Body of pancreas (tissue), 4 donors: ENCODE measurements at regions not wholly inside any gene's neighbourhood (a gene's known extent, or its start where the extent isn't known, plus 50 kb on each side); places are given as distances from the start of the nearest gene placed in this dataset.

Experiments used
- ATAC-seq: fragments of 150-250 bp; one replicate; pipeline ENCODE4 v1.9.1; 2016
- DNase-seq, 4 donors: peaks; one replicate each; pipeline ENCODE4 v3.0.0-alpha.2; 2019
- H3K27ac ChIP-seq, 4 donors: fragments of 200-600 bp; sonication (generic); 1 replicate in 3 of 4; 2 replicates in 1 of 4; pipeline versions ENCODE4 v1.5.1 to v1.6.1; 2016 to 2019; ENCODE audit warnings: mild to moderate bottlenecking in 1 of 4, mixed read lengths in 1 of 4, moderate library complexity in 1 of 4
- H3K27me3 ChIP-seq, 2 donors: fragments of 200-600 bp; sonication (generic); one replicate each; pipeline ENCODE4 v1.6.0; 2016; ENCODE audit warnings: mild to moderate bottlenecking in 1 of 2
- H3K36me3 ChIP-seq, 2 donors: fragments of 200-600 bp; sonication (generic); replicated peaks in 1 of 2; 2 replicates each; pipeline ENCODE4 v1.5.1; 2016; ENCODE audit warnings: low read depth in 2 of 2; ENCODE audit not compliant: insufficient read depth in 1 of 2
- H3K4me1 ChIP-seq: fragments of 200-600 bp; sonication (generic); one replicate; pipeline ENCODE4 v1.6.0; 2016
- H3K4me3 ChIP-seq, 2 donors: fragments of 200-600 bp; sonication (generic); 1 replicate in 1 of 2; 2 replicates in 1 of 2; pipeline ENCODE4 v1.5.1; 2016 to 2019
- H3K9me3 ChIP-seq, 3 donors: fragments of 200-600 bp; sonication (generic); 1 replicate in 2 of 3; 2 replicates in 1 of 3; pipeline ENCODE4 v1.5.1; 2016
- POLR2A ChIP-seq, 3 donors: fragments of 450-650 bp; IDR thresholded peaks; one replicate each; pipeline ENCODE4 v1.6.1; 2016; ENCODE audit warnings: antibody characterized with exemption in 3 of 3, mild to moderate bottlenecking in 2 of 3
- WGBS, 2 donors: methylation state at CpG; one replicate each; pipeline ENCODE4 v1.1.5; 2017; 5-methylcytosine and 5-hydroxymethylcytosine counted together
- intact Hi-C: fragments of 100-400 bp; cut with DNase I; formaldehyde crosslinking; loops from one replicate; pipeline ENCODE4 v1.15.1; 2023
- TF ChIP-seq, protein P1 (sequence below), 7 experiments: fragments of 450-650 bp in 4 of 7; fragments of 200-600 bp in 3 of 7; sonication (generic) in 3 of 7; IDR thresholded peaks; one replicate each; pipeline ENCODE4 v1.5.1; 2016 to 2019; ENCODE audit warnings: antibody characterized with exemption in 7 of 7

DNA sequence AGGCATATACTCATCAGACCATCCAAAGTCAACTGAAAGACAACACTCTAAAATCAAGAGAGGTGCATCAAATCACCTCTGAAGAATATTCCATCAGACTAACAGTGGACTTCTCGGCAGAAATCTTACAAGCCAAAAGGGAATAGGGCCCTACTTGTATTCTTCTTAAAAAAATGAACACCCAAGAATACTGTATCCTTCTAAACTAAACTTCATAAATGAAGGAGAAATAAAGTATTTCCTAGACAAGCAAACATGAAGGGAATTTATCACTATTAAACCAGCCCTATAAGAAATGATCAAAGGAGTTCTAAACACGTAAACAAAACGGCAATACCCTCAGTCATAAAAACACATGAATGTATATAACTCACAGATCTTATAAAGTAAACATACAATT lies 141.2 kb downstream of the CXXC4 start:
- intact Hi-C loops = no loop called here
- Histone ChIP-seq H3K27ac (no peak overlapping the region), H3K27me3 (no peaks in the 10 kb centered on the region), H3K4me3 (no peak overlapping the region), H3K9me3 (peaks cover 0 to 2% (median 0%) of the 10 kb centered on the region in 3 donors), H3K36me3 (no peaks in the 10 kb centered on the region), H3K4me1 (no peaks in the 10 kb centered on the region)
- TF ChIP-seq POLR2A (IDR thresholded peaks at IDR 0.05) = no peak
- TF ChIP-seq, protein P1, sequence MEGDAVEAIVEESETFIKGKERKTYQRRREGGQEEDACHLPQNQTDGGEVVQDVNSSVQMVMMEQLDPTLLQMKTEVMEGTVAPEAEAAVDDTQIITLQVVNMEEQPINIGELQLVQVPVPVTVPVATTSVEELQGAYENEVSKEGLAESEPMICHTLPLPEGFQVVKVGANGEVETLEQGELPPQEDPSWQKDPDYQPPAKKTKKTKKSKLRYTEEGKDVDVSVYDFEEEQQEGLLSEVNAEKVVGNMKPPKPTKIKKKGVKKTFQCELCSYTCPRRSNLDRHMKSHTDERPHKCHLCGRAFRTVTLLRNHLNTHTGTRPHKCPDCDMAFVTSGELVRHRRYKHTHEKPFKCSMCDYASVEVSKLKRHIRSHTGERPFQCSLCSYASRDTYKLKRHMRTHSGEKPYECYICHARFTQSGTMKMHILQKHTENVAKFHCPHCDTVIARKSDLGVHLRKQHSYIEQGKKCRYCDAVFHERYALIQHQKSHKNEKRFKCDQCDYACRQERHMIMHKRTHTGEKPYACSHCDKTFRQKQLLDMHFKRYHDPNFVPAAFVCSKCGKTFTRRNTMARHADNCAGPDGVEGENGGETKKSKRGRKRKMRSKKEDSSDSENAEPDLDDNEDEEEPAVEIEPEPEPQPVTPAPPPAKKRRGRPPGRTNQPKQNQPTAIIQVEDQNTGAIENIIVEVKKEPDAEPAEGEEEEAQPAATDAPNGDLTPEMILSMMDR (IDR thresholded peaks at IDR 0.05) = no peak
- ATAC-seq (no peak), DNase-seq (no peak)
- WGBS, 2 donors = 79 to 86% methylated on average over 3 of the region's 3 CpGs

DNA sequence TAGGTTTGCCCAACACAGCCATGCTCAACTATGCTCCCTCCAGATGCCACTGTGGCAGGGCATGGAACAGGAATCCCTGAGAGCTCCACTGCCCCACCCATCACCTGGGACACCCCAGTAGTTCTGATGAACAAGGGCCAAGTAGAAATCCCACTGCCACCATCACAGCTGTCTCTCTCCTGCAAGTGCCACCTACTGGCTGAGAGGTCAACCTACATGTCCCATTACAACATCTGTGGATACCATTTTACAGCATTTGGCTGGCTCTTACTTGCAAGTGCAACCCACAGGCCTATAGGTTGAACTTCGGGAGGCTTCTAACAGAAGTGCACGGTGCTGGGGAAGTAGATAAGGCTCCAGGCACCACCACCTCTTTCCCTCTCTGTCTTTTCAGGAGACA lies 142.5 kb downstream of the CXXC4 start:
- no peaks in the 10 kb centered on the region for H3K27me3 ChIP-seq
- TF ChIP-seq, protein P1 (IDR thresholded peaks at IDR 0.05) = peak in 1 of 7 experiments; percentile 15
- TF ChIP-seq POLR2A (IDR thresholded peaks at IDR 0.05) = no peak
- no peak overlapping the region for H3K27ac ChIP-seq
- ATAC-seq (no peak), DNase-seq (no peak)
- no peaks in the 10 kb centered on the region for H3K36me3 ChIP-seq
- peaks cover 0 to 2% (median 0%) of the 10 kb centered on the region in 3 donors for H3K9me3 ChIP-seq
- 61 to 76% methylated on average over 2 of the region's 2 CpGs for WGBS, 2 donors
- no peak overlapping the region for H3K4me3 ChIP-seq
- intact Hi-C loops = no loop called here
- H3K4me1 ChIP-seq = no peaks in the 10 kb centered on the region

DNA sequence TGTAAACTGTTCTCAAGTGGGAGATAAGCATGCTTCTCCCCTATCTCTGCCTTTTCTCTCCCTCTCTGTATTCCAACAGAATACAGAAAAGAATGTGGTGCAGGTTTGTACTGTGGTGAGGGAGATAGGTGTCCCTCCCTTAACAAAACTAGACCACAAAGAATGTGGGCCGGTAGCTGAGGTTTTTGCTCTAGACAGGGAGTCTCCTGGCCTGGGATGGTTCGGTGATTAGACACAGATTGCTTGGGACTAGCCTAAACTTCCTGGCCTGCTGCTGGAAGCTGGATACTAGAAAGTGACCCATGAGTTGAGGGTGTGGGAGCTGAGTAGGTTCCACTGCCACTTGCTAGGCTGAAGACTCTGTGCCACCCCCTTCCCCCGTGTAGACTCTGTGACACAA lies 143.0 kb downstream of the CXXC4 start:
- 76 to 84% methylated on average over 3 of the region's 3 CpGs for WGBS, 2 donors
- Histone ChIP-seq H3K27me3 (no peaks in the 10 kb centered on the region), H3K4me3 (no peak overlapping the region), H3K9me3 (peaks cover 0 to 2% (median 0%) of the 10 kb centered on the region in 3 donors), H3K36me3 (no peaks in the 10 kb centered on the region), H3K27ac (no peak overlapping the region), H3K4me1 (no peaks in the 10 kb centered on the region)
- ATAC-seq (no peak), DNase-seq (no peak)
- TF ChIP-seq POLR2A (IDR thresholded peaks at IDR 0.05) = no peak
- TF ChIP-seq, protein P1 (IDR thresholded peaks at IDR 0.05) = no peak
- intact Hi-C loops = no loop called here

DNA sequence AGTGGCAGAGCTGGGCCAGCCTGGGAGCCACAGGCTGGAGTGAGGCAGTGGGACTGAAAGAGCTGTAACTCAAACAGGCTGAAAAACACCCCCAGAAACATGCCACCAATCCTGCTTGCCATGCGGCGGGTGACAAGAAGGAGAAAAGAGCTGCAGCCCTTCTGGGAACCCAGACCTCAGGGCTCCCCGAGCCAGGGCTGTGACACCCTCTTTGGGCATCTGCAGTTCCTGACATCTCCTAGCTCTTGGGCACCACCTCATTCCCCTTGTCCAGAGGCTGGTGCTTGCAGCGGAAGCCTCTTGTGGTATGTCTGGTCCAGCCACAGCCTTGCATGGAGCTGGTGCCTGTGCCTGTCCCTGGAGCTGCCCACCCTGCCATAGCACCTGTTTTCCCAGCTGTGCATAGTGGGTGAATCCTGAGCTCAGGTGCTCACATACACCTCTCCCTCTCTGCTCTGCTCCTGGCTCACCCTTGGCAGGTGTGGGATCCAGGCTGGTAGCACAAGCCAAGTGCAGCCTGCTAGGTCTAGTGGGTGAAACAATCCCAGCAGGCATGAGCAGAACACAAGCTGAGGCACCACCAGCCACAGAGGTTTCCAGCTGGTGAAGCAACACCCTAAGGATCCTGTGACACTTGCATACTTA lies 149.0 kb downstream of the CXXC4 start:
- ATAC-seq (no peak), DNase-seq (no peak)
- 98% methylated on average over 4 of the region's 4 CpGs for WGBS, 2 donors
- Histone ChIP-seq H3K4me3 (no peak overlapping the region), H3K36me3 (no peaks in the 10 kb centered on the region), H3K27me3 (no peaks in the 10 kb centered on the region), H3K27ac (no peak overlapping the region), H3K4me1 (no peaks in the 10 kb centered on the region), H3K9me3 (no peaks in the 10 kb centered on the region)
- intact Hi-C loops = no loop called here
- TF ChIP-seq, protein P1 (IDR thresholded peaks at IDR 0.05) = no peak
- no peak for TF ChIP-seq POLR2A (IDR thresholded peaks at IDR 0.05)

DNA sequence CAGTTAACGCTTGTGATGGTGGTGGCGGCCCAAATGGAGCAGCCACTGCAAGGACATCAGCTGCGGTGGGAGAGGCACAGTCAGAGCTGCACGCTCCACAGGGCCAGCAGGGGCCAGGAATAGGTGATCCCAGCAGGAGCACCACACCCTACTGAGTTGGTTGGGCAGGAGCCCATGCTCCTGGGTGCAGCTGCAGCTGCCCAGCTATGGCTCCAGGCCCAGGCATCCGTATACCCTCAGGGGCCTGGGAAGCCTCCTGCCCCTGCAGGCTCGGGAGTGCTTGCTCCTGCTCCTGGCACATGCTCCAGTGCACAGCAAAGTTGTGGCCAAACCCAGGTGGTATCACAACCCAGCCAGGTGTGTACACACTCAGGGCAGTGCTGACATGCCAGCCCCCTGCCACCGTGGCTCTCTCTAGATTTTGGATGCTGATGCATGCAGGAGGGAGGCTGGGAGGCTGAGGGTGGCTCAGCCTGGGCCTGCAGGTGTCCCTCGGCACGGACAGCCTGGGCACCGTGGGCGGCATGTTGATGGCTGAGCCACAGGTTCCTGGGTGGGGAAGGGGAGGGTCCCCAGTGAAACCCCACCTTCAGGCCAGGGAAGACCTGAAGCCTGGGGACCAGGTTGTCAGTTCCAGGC lies 150.2 kb downstream of the CXXC4 start:
- TF ChIP-seq, protein P1 (IDR thresholded peaks at IDR 0.05) = no peak
- no peak for TF ChIP-seq POLR2A (IDR thresholded peaks at IDR 0.05)
- no peak overlapping the region for H3K27ac ChIP-seq
- H3K4me3 ChIP-seq = no peak overlapping the region
- intact Hi-C loops = no loop called here
- no peak for DNase-seq
- no peaks in the 10 kb centered on the region for H3K4me1 ChIP-seq
- no peak for ATAC-seq
- H3K9me3 ChIP-seq = no peaks in the 10 kb centered on the region
- no peaks in the 10 kb centered on the region for H3K27me3 ChIP-seq
- H3K36me3 ChIP-seq = no peaks in the 10 kb centered on the region
- 88 to 92% methylated on average over 4 to 11 of the region's 11 CpGs for WGBS, 2 donors
